Suprapubic skin (tissue), 4 donors: ENCODE measurements at regions not wholly inside any gene's neighbourhood (a gene's known extent, or its start where the extent isn't known, plus 50 kb on each side); places are given as distances from the start of the nearest gene placed in this dataset.

Experiments
- EP300 ChIP-seq: sonication (generic); formaldehyde crosslinking; IDR thresholded peaks from one replicate; pipeline ENCODE4 v1.6.1; 2017; ENCODE audit warnings: antibody characterized with exemption
- POLR2AphosphoS5 ChIP-seq, 3 donors: sonication (generic); formaldehyde crosslinking; IDR thresholded peaks; one replicate each; pipeline ENCODE4 v1.6.1; 2017; ENCODE audit warnings: antibody characterized with exemption in 3 of 3

DNA sequence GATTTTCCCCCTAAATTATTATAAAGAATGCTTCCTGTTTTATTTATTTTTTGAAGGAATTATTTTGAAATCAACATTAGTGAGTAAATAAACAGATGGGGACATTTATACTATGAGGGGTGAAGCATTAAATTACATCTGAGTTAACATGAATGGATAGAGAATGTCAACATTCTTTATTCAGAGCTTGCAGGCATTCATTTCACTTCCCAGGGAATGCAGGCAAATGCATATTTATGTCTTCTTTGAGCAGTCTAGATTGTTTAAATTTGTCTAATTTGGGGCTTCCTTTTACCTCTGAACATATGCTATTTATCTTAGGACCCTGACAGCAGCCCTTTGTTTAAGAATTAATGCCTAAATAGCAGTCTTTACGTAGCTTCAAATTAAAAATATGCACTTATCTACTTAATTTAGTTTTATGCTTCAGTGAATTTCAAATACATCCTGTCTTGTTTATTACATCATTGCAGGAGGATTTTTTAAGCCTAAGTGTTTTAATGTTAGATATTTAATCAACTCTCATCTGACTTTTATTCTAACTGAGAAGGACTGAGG is 630.5 kb upstream of the LMCD1 start:
- TF ChIP-seq POLR2AphosphoS5 (IDR thresholded peaks at IDR 0.05): no peak
- TF ChIP-seq EP300: no peak
